ENCODE measurements at regions not wholly inside any gene's neighbourhood (a gene's known extent, or its start where the extent isn't known, plus 50 kb on each side); places are given as distances from the start of the nearest gene placed in this dataset.

DNA sequence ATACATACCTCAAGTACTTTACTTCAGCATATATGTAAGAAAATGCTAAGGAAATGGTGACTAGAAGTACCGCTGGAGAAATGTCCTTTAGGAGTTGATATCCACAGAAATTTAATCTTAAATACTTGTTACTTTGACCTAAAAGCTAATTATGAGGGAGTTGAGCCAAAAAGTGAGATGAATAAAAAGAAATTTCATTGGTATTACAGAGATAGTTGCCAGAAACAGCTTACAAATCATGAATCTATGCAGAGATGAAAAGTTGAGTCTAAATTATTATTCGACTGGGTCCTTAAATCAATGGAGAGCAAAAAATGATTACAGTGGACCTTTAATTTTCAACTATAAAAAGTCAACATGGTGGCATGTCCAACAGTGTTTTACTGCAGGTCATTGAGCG lies 160.9 kb downstream of the MZT1 start:
- TF ChIP-seq CTCF (IDR thresholded peaks at IDR 0.05) = no peak
- TF ChIP-seq POLR2A (IDR thresholded peaks at IDR 0.05) = no peak

All from heart left ventricle (tissue), 13 donors.